NCI-H1092 (cell line): ENCODE measurements at regions not wholly inside any gene's neighbourhood (a gene's known extent, or its start where the extent isn't known, plus 50 kb on each side); places are given as distances from the start of the nearest gene placed in this dataset.

Experiments used
- DNase-seq: peaks from one replicate; lab custom pipeline; 2025; lab: John Stamatoyannopoulos, UW

DNA sequence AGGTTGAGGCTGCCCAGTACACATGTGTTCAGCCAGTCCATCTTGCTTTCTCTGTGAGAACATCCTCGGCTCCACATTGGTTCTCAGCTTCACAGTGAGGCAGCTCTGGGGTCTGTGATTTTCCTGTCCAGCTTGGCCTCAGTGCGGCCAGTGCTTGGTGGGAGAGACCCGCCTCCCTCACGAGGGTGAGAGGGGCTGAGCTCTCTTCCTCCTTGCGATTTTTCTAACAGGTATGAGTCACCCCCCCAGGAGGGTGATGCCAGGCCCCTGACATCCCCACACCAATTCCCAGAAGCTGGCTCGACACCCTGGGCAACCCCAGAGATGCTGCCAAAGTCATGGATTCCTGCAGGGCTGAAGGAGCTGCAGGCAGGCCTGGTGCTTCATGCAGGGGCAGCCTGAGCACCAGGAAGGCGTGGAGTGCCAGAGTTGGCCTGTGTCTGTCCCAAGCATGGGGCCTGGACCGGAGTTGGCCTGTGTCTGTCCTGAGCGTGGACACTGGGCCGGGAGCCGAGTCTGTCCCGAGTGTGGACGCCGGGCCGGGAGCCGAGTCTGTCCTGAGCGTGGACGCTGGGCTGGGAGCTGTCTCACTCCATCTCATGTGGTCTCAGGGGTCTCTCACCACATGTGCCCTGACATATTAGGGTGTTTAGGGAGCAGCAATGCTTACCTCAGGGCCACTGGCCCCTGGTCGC, 408.6 kb upstream of the IRX4 start:
- DNase-seq: no peak

DNA sequence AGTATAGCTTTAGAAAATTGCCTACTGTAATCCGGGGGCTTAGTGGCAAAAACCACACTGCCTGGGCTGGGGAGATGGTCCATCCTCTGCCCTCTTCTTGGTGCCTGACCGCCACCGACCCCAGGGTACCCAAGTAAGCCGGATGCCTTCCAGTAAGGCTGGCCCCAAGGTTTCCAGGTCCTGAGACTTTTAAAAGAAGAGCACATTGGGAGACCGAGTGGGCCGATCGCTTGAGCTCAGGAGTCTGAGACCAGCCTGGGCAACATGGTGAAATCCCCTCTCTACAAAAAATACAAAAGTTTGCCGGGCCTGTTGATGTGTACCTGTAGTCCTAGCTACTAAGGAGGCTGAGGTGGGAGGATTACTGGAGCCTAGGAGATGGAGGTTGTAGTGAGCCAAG, 406.7 kb upstream of the IRX4 start:
- DNase-seq: no peak

DNA sequence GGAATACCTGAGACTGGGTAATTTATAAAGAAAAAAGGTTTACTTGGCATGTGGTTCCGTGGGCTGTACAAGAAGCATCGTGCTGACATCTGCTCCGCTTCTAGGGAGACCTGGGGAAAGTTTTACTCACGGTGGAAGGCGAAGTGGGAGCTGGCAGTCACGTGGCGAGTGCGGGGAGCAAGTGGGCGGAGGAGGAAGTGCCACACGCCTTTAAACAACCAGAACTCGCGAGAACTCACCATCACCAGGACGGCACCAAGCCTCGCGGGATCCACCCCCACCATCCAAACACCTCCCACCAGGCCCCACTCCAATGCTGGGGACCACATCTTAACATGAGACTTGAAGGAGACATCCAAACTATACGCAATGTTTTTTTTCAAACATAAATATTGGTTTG, 406.2 kb upstream of the IRX4 start:
- DNase-seq: no peak

DNA sequence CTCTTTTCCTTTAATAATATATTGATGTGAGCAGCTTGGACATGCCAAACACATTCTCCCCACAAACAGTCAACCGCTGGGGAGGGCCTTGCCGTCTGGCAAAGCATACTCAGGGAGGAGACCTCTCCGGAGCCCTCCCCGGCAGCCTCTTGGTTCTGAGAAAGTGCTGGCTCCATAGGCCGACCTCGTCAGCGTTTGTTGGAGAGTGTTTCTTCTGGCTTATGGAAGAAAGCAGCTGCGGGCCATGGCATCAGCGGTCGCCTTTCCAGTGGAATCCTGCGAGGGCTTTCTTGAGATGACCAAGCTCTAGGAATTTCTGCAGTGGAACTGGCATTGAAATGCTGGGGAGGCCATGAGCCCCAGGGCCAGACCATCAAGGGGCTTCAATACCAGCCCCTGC, 405.7 kb upstream of the IRX4 start:
- no peak for DNase-seq

DNA sequence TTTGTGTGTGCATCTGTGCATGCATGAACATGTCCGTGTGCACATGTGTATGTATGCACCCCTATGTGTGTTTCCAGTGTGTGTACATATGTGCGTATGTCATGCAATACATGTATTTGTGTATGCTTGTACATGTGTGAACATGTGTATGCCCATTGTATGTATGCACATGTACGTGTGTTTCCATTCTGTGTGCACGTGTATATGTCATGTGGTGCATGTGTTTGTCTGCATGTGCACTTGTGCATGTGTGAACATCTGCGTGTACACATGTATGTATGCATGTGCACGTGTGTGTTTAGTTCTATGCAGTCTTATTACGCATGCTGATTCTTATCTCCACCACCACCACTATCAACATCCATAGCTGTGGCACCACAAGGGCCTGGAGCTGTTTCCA, 403.5 kb upstream of the IRX4 start:
- no peak for DNase-seq

DNA sequence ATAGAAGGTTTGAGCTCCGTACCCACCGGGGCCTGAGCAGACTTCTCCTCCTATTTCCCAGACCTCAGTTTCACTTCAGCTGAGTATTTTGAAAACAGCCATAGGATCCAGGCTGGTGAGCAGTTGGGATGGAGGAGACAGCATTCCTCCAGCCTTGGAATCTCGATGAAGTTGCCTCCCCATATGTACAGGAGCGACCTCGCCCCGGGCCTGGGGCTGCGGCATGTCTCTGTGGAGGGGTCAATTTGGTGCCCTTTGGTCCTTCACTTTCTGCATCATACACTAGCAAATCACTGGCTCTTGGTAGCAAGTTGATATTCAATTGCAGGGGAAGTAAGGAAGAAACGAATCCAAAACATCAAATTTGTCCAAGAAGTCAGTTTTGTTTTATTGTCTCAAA, 402.0 kb upstream of the IRX4 start:
- no peak for DNase-seq

DNA sequence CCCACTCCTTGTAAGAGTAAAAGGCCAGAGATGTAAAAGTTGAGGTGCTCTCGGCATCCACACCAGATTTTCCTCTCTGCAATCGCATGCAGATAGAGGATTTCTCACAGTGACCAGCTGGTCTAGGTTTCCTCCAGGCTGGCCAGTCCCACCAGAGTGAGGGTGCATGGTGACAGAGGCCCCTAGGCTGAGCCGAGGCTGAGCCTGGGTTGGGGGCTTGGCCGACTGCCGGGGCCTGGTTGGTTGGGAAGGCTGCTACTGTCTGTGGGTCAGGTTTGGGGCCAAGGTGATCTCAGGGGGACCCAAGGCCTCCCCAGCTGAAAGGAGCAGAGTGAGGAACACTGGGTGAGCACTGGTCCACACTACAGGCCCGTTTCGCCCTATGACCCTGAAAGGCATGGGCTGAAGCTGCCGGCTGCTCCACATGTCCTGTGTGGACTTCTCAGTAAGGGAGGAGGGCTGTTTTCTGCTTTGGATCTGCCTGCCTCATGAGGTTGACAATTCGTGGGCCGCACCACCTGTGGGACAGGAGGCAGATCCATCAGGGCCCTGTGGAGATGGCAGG, 400.8 kb upstream of the IRX4 start:
- DNase-seq: no peak

DNA sequence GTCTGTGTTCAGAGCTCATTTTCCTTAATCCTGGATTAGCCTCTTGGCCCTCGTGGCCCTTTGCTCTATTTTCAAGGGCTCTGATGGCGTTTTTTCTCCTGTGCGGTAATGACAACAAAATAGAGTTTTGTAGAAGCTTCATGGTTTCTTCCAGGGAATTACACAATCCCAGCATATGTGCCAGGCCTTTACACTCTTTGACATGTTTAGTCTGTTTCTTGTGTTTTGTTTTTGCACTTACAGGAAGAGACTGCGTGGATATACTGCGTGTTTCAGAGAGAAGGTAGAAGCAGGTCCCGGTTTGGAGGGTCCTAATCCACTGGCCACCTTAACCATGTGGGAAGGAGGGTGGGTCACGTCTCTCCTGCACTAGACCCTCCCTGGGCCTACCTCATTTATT, 400.2 kb upstream of the IRX4 start:
- no peak for DNase-seq

DNA sequence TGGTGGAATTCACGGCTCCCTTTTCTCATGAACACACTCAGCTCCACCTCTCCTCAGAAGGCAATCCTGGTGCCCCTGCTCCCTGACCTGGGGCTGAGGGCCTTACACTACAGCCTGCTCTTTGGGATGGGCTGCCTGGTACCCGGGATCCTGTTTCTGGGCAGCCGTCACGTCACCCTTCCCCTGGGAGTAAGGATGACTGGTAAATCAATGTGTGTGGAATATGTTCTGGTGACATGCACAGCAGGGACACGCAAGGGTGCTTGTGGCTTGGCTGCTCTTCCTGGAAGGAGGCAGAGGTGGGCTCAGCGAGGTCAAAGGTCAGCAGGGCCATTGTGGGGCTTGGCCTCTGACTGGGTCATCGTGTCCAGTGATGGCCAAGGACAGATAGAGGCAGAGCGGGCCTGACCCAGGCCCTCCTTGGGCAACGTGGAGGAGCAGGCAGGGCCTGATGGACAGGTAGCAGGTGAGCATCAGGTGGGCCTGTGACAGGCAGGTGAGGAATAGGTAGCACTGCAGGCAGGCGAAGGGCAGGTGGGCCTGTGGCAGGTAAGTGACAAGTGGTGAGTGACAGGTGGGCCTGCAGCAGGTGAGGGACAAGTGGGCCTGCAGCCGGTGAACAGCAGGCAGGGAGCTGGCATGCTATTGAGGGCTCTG, 399.4 kb upstream of the IRX4 start:
- DNase-seq: no peak

DNA sequence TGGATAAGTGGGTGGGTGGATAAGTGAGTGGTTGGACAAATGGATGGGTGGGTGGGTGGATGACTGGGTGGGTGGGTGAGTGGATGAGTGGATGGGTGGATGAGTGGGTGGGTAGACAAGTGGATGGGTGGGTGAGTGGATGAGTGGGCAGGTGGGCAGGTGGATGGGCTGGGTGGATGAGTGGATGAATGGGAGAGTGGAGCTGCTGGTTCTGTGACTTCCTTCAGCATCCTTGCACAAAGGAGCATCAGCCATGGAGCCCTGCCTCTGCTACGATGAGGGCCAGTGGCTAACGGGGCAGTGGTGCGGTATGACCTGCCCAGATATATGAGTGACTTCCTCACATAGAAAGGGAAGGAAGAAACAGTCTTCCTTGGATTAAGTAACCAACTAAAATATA, 398.7 kb upstream of the IRX4 start:
- no peak for DNase-seq

DNA sequence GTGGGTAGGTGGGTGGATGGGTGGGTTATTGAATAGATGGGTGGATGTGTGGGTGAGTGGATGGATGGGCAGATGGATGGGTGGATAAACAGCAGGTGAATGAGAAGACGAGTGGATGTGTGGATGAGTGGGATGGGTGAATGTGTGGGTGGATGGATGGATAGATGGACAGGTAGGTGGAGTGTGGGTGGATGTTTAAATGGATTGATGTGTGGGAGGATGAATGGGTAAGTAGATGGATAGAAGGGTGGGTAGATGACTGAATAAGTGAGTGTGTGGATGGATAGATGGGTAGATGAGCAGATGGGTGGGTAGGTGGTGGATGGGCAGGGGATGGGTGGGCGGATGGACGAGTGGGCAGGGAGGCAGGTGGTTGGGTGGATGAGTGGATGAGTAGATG, 397.6 kb upstream of the IRX4 start:
- no peak for DNase-seq

DNA sequence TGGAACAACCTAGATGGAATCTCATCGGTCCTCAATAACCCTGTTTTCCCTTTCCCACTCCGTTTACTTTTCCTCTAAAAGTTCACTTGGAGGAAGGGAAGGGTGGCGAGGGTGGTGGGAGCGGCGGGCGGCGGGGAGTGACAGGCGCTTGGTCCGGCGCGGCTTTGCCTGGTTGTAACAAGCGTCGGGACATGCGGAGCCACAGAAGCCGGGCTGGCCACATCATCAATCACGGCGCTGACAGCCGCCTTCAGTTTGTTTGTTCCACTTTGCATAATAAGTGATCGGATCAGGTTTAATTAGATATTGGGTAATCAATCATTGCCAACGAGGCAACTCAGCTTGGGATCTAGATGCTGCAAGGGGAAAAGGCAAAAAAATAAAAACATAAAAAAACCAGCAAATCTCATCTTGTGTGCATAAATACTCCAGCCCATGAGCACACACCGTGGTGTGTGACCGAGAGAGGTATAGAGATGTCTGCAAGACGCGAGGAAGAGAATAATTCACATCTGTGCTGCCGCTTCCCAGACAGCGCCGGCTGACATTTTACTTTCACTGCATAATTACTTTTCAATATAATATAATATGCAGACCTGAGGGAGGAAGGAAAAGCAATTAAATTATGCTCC, 396.2 kb upstream of the IRX4 start:
- no peak for DNase-seq

DNA sequence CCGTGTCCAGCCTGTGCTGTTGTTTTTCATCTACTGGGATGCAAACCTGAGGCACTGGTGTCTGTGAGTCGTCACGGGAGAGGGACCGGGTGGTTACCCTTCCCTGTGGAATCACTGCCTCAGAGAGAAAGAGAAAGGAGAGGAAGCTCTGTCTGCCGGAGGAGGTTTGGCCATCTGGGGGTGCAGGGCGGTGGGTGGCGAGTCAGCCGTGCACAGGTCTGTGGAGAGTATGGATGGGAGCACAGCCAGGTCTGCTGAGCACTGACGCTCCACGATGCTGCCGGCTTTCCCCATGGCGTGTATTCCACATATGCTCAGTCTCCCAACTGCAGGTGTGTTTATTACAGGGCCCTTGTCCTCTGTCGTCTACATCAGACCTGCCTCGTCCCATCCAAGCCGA, 395.2 kb upstream of the IRX4 start:
- DNase-seq: no peak

DNA sequence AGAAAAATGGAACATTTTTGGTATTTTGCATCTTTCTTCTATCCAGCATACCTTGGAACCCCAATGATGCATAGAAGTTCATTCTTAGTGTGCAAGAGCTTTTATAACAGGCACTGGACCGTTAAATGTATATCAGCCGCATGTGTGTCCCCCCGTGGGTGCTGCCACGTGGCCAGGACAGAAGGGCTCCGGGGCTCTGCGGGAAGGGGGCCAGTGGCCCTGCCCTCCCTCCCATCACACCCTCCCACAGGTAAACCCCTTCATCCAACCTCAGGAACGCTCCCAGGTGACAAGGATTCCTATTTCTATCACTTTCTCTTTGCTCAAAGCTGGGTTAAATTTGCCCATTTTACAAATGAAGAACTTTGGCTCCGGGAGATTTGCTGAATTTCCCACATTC, 393.4 kb upstream of the IRX4 start:
- DNase-seq: no peak

DNA sequence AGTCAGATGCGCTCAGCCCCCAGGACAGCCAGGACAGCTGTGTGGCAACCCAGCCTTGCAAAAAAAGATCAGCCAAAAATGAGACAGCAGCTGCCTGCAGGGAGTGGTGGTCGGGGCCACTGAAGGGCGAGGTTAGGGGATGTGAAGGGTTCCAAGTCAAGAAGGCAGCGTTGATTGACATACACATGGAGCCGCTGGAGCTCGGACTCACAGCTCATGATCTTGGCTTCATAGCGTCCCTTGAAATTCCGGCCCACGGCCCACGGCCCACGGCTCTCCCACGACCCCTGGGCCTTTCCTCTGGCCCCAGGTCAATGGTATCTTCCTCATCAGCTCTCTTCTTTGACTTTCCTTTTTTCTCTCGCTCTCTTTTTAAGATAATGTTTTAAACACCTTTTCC, 390.0 kb upstream of the IRX4 start:
- no peak for DNase-seq

DNA sequence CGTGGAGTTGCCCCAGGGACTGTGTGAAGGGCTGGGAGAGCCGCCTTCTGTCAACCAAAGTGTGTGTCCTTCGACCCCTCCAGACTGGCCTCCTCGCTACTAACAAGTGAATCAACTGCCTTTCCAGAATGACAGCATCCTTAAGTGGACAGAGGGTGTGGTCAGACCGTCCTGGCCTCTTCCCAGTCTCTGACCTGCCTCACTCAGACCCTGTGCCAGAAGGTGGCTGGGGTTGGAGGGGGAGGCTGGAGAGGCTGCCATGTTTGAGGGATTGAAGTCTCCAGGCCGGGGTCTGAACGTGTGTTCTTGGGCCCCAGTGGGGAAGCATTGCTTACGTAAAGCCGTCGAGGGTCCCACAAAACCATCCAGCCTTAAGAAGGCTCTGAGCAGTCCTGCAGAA, 389.3 kb upstream of the IRX4 start:
- no peak for DNase-seq

DNA sequence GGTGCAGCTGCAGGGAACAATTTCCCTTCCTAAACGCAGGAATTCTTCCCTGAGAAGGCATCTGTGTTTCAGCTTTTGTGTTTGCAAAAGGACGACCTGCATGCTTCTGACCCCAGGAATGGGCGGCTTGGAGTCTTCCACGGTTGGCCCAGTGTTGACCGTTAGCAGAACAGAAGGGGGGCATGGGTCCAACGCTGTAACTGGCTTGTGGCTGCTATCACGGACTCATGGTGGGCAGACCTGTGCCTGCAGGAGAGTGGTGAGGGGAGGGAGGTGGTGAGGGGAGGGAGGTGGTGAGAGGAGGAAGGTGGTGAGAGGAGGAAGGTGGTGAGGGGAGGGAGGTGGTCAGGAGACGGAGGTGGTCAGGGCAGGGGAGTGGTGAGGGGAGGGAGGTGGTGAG, 388.6 kb upstream of the IRX4 start:
- no peak for DNase-seq

DNA sequence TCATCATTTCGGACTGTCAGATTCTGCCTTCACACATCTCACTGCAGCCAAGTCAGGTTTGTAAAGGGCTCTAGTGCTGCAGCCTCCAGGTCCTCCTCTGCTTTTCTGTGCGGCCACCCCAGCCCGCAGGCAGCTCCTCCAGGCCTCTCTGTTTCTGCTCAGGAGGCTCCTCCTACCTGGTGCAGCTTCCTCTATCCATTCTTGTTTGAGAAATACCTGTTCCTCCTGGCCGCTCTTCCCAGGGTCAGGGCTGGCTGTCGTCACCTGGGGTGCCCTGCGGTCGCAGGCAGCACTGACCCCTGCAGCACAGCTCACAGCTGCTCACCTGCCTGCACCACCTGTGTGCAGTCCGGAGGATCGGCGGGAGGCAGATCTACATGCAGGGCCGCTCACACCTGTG, 387.7 kb upstream of the IRX4 start:
- DNase-seq: no peak

DNA sequence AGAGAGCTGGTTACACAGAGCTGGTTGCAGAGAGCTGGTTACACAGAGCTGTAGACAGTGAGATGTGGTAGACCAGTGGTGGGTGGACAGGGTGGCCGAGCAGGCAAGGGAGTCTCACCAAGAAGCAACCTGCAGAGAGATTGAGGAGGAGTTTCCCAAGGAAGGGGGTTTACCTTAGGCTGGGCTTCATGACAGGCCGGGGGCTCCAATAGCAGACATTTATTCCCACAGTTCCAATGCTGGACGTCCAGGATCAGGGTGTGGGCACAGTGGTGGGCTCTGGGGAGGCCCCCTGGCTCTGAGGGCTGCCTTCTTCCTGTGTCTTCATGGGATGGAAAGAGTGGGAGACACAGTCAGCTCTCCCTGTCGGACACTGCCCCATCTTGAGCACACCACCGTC, 386.9 kb upstream of the IRX4 start:
- no peak for DNase-seq

DNA sequence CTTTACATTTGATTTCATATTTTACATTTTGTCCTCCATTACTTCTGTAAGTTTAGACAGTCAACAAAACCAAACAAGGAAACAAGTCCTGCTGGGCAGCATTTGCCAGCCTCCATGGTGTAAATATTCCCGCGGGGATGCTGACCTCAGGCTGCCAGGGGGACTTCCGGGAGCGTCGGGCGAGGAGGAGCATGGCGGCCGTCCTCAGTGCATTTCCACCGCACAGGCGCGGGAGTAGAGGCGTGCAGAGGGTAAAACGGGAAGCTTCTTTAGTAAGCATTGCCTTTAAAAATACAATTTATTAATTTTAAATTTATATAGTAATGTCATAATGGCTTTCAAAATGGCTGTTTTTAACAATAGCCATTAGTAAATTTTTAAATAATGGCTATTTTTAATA, 385.3 kb upstream of the IRX4 start:
- no peak for DNase-seq

DNA sequence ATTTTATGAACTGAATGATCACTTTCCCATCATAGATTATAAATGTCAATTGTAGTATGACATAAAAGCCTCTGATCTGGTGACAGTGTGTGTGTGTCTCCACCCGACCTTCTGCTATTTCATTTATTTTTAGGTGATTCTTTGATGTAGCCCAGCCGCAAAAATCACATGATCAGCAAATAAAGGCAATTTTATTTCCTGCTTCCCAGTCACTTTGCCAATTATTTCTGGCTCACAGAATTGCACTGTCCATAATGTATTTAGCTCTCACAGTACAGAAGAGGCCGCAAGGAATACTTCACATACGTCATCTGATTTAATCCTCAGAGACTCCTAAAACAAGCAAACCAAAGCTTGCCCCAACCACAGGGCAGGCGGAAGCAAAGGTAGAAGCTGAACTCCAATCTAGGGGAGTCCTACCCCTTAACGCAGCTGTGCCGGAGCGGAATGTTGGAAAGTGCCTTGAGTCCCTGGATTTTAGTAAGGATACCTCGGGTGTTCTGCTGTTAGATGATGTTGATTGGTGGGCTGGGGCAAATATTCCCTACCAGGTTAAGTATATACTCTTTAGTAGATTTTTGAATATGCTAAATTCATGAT, 384.0 kb upstream of the IRX4 start:
- DNase-seq: no peak

DNA sequence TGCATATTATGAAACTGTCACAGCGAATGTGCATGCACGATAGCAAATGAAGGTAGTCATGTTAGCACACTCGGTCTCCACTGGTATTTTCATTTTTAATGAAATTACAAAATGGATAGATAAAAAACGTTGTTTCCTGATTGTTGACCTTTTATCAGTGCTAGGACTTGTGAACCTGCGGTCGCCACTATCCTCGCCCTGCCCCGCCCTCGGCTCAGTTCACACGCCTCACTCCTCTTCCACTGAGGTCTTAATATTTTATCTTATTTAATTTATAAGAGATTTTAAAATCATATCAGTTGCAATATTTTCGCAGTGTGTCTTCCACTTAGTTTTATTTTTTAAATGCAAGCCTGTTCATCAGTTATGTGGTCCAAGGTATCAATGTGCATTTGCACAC, 382.6 kb upstream of the IRX4 start:
- no peak for DNase-seq

DNA sequence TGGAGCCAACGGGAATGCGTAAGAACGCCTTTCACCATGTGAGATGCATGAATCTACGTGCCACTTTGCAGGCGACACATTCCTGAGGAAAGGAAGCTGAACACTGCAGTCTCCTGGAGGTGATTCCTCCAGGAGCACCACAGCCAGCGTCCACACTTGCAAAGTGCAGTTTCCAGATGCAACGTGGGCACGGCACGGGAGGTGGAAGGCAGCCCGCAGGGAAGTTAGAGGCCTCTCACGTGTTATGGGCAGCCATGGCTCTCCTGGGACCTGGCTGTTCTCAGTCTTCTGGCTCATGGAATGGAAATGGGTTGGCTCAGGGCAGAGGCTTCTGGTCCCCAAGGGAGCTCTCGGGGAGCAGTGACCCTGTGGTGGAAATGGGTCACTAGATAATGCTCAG, 381.0 kb upstream of the IRX4 start:
- DNase-seq: no peak
